DMS53 treated with DMSO at 0.1 percent for 48 hours (cell line): ENCODE measurements at regions not wholly inside any gene's neighbourhood (a gene's known extent, or its start where the extent isn't known, plus 50 kb on each side); places are given as distances from the start of the nearest gene placed in this dataset.
"Not testable (repeated sequence)": the region's sequence is repeated elsewhere in the genome, so short reads cannot be mapped to it uniquely, and the experiment has no call there.

Source experiments
- DNase-seq: peaks from one replicate; lab custom pipeline; 2025; ENCODE audit not compliant: unreplicated experiment; lab: John Stamatoyannopoulos, UW

- DNase-seq: not testable (repeated sequence)
Measured at GRCh38 chr17:21550031-21550430, 142.3 kb upstream of the KCNJ18 start.

GRCh38 chr17:21551081-21551881 lies 141.0 kb upstream of the KCNJ18 start:
- peak; percentile 11 for DNase-seq

- DNase-seq: not testable (repeated sequence)
Measured at GRCh38 chr17:21558921-21559320, 133.4 kb upstream of the KCNJ18 start.

GRCh38 chr17:21564262-21564661 lies 128.1 kb upstream of the KCNJ18 start:
- no peak for DNase-seq

- not testable (repeated sequence) for DNase-seq
Measured at GRCh38 chr17:21564757-21565156, 127.6 kb upstream of the KCNJ18 start.

- not testable (repeated sequence) for DNase-seq
Measured at GRCh38 chr17:21570427-21570826, 121.9 kb upstream of the KCNJ18 start.

- not testable (repeated sequence) for DNase-seq
Measured at GRCh38 chr17:21572148-21572547, 120.2 kb upstream of the KCNJ18 start.

GRCh38 chr17:21573271-21573960 lies 118.9 kb upstream of the KCNJ18 start:
- DNase-seq: not testable (repeated sequence)

GRCh38 chr17:21573961-21574610 lies 118.2 kb upstream of the KCNJ18 start:
- DNase-seq: no peak

GRCh38 chr17:21574611-21575255 lies 117.6 kb upstream of the KCNJ18 start:
- not testable (repeated sequence) for DNase-seq

GRCh38 chr17:21578783-21579182 lies 113.5 kb upstream of the KCNJ18 start:
- DNase-seq: not testable (repeated sequence)

- no peak for DNase-seq
Measured at GRCh38 chr17:21592774-21593173, 99.5 kb upstream of the KCNJ18 start.

GRCh38 chr17:21593452-21594105 lies 98.7 kb upstream of the KCNJ18 start:
- DNase-seq: not testable (repeated sequence)

GRCh38 chr17:21595086-21595485 lies 97.2 kb upstream of the KCNJ18 start:
- no peak for DNase-seq

GRCh38 chr17:21602176-21602575 lies 90.1 kb upstream of the KCNJ18 start:
- no peak for DNase-seq

GRCh38 chr17:21603292-21603691 lies 89.0 kb upstream of the KCNJ18 start:
- not testable (repeated sequence) for DNase-seq

GRCh38 chr17:21611443-21611842 lies 80.9 kb upstream of the KCNJ18 start:
- not testable (repeated sequence) for DNase-seq

- not testable (repeated sequence) for DNase-seq
Measured at GRCh38 chr17:21612123-21613070, 79.9 kb upstream of the KCNJ18 start.

- DNase-seq: no peak
Measured at GRCh38 chr17:21613071-21613429, 79.3 kb upstream of the KCNJ18 start.

- not testable (repeated sequence) for DNase-seq
Measured at GRCh38 chr17:21626987-21627386, 65.3 kb upstream of the KCNJ18 start.
